Calu3 (cell line): ENCODE measurements at regions not wholly inside any gene's neighbourhood (a gene's known extent, or its start where the extent isn't known, plus 50 kb on each side); places are given as distances from the start of the nearest gene placed in this dataset.

Experiments used
- BruUV-seq: library from RNA; stranded (reverse); fragments of 400-500 nt; replicated peaks from 2 replicates; lab custom pipeline; 2021; lab: Mats Ljungman, UMichigan
- CTCF ChIA-PET: fragments of 300-600 bp; sonication (Branson Sonifier 250); formaldehyde crosslinking; loops from one replicate; lab custom pipeline; 2022; ENCODE audit warnings: antibody characterized with exemption; lab: Charles Lee
- DNase-seq: peaks from one replicate; pipeline ENCODE4 v3.0.0; 2022
- H3K27ac Mint-ChIP-seq: one replicate; pipeline ENCODE4 v1.8.0; 2022; ENCODE audit warnings: mixed read lengths; ENCODE audit not compliant: unreplicated experiment
- H3K27me3 Mint-ChIP-seq: one replicate; pipeline ENCODE4 v1.8.0; 2022; ENCODE audit warnings: mixed read lengths; ENCODE audit not compliant: unreplicated experiment
- H3K36me3 Mint-ChIP-seq: one replicate; pipeline ENCODE4 v1.8.0; 2022; ENCODE audit warnings: mild to moderate bottlenecking, moderate library complexity, mixed read lengths; ENCODE audit not compliant: insufficient read depth, unreplicated experiment
- H3K4me1 Mint-ChIP-seq: one replicate; pipeline ENCODE4 v1.8.0; 2022; ENCODE audit warnings: mild to moderate bottlenecking, low read depth, mixed read lengths; ENCODE audit not compliant: unreplicated experiment
- H3K4me3 Mint-ChIP-seq: one replicate; pipeline ENCODE4 v1.8.0; 2022; ENCODE audit warnings: mild to moderate bottlenecking, low read depth, moderate library complexity, mixed read lengths; ENCODE audit not compliant: unreplicated experiment
- H3K9me3 Mint-ChIP-seq: one replicate; pipeline ENCODE4 v1.8.0; 2022; ENCODE audit warnings: low read depth, mixed read lengths; ENCODE audit not compliant: unreplicated experiment
- intact Hi-C: fragments of 100-400 bp; cut with micrococcal nuclease; formaldehyde crosslinking; loops from one replicate; pipeline ENCODE4 v1.10.0; 2022; ENCODE audit not compliant: unreplicated experiment
- TF ChIP-seq, protein P1 (sequence below): fragments of 200-600 bp; IDR thresholded peaks from one replicate; pipeline ENCODE4 v1.8.0; 2022; ENCODE audit warnings: antibody characterized with exemption; ENCODE audit not compliant: unreplicated experiment

DNA sequence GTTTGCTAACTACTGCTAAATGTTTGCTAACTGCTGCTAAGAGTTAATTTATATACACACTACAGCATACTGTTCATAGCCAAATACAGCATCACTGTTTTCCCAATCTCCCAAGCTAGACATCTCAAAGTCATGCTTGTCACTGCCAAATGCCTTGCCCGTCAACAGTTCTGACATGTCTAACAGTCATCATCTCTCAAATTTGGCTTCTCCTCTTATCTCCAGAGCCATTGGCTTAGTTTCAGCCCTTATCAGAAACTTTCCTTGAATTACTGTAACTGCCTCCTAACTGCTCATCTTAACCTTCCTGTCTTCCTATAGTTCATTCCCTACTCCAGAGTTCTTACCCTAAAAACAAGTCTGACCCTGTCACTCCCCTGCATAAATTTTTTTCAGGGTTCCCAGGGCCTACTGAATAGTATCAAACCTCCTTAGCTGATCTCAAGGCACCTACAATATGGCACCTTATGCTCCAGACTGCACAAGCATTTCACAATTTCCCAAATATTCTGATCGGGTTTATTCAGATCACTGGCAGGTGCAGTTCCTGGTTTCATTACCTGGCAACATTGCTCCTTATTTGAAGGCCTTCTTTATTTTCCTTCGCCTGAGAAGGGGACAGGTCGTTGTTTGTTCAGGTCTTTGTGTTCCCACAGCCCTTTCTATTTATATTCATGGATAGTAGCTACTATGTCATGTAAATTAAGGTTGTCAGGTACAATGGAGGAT lies 55.9 kb upstream of the ANKRD55 start:
- Mint-ChIP-seq H3K9me3 (no peaks in the 10 kb centered on the region), H3K27me3 (no peaks in the 10 kb centered on the region), H3K4me1 (peaks cover 17% of the 10 kb centered on the region), H3K27ac (no peak overlapping the region), H3K4me3 (no peak overlapping the region), H3K36me3 (no peaks in the 10 kb centered on the region)
- BruUV-seq: no TSS peak
- DNase-seq: no peak
- TF ChIP-seq, protein P1, sequence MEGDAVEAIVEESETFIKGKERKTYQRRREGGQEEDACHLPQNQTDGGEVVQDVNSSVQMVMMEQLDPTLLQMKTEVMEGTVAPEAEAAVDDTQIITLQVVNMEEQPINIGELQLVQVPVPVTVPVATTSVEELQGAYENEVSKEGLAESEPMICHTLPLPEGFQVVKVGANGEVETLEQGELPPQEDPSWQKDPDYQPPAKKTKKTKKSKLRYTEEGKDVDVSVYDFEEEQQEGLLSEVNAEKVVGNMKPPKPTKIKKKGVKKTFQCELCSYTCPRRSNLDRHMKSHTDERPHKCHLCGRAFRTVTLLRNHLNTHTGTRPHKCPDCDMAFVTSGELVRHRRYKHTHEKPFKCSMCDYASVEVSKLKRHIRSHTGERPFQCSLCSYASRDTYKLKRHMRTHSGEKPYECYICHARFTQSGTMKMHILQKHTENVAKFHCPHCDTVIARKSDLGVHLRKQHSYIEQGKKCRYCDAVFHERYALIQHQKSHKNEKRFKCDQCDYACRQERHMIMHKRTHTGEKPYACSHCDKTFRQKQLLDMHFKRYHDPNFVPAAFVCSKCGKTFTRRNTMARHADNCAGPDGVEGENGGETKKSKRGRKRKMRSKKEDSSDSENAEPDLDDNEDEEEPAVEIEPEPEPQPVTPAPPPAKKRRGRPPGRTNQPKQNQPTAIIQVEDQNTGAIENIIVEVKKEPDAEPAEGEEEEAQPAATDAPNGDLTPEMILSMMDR: no peak
- CTCF ChIA-PET: no interaction called here
- intact Hi-C loops: no loop called here

DNA sequence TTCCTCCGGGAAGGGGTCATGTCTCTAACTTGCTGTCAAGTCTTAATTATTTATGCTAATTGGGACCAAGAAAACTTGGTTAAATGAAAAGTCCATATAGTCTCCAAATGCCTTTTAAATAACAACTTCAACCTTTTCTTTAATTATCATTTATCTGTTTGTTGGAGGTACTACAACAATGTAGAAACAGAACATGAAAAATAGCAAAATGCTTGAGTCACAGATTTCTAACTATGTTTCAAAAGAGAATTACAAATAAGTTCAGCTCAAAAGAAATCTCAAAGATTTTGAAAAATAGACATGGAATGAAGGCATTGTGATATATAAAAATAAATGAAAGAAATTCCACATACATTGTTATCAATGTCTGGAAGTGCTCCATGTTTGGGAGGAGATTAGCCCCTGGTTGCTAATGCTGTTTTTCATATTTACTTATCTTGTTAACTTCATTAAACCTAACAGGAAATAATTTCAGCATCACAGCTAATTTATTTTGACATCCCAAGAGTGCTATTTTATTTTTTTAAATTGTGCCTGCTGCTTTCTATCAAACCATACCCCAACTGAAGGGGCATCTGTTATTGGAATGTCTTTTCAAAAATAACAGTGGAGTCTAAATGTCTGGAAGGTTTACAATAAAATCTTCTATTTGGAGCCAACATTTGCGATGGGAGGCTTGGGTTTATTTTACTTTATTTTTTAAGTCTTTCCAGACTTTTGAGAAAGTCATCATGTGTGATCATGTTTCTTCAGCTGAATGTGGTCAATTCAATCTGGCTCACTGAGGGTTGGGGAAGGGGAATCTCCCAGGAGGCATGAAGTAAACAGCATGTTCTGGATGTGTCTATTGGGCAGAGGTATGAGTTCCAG lies 53.1 kb upstream of the ANKRD55 start:
- CTCF ChIA-PET: no interaction called here
- no peak overlapping the region for H3K27ac Mint-ChIP-seq
- no TSS peak for BruUV-seq
- no peak overlapping the region for H3K4me3 Mint-ChIP-seq
- no peaks in the 10 kb centered on the region for H3K27me3 Mint-ChIP-seq
- H3K36me3 Mint-ChIP-seq: no peaks in the 10 kb centered on the region
- intact Hi-C loops: no loop called here
- no peaks in the 10 kb centered on the region for H3K9me3 Mint-ChIP-seq
- TF ChIP-seq, protein P1: no peak
- DNase-seq: no peak
- peaks cover 17% of the 10 kb centered on the region for H3K4me1 Mint-ChIP-seq

DNA sequence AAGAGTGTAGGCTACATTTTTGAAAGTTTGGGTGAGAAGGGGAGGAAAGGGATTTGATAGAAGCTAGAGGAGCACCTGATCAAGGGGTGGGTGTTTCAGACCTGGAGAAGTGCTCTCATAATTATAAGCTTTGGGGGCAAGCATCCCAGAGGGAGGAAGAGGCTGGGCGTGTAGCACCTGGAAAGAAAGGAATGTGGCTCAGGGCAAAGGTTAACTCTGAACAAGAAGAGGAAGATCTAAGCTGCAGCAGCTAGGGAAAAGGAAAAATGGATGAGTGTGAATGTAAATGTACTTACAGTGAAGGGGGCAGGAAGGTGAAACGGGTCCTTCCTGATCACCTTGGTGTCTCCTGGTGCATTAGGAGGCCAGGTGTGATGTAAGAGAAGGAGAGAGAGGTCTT lies 49.8 kb upstream of the ANKRD55 start:
- peaks cover 7% of the 10 kb centered on the region for H3K4me1 Mint-ChIP-seq
- H3K27ac Mint-ChIP-seq: no peak overlapping the region
- TF ChIP-seq, protein P1: no peak
- CTCF ChIA-PET: no interaction called here
- H3K36me3 Mint-ChIP-seq: no peaks in the 10 kb centered on the region
- no peaks in the 10 kb centered on the region for H3K27me3 Mint-ChIP-seq
- no peak overlapping the region for H3K4me3 Mint-ChIP-seq
- intact Hi-C loops: no loop called here
- no peak for DNase-seq
- no peaks in the 10 kb centered on the region for H3K9me3 Mint-ChIP-seq
- no TSS peak for BruUV-seq
